ENCODE measurements at regions not wholly inside any gene's neighbourhood (a gene's known extent, or its start where the extent isn't known, plus 50 kb on each side); places are given as distances from the start of the nearest gene placed in this dataset.

GRCh38 chr11:25650319-25650718, 681.6 kb upstream of the ANO3 start:
- TF ChIP-seq CTCF (conservative IDR thresholded peaks at IDR 0.05; ENCODE audit: low read depth in 2 of 2) (no peak), POLR2AphosphoS5 (IDR thresholded peaks at IDR 0.05; ENCODE audit: low read depth) (no peak), EZH2 (IDR thresholded peaks at IDR 0.05; ENCODE audit: low read depth, unreplicated experiment) (no peak), EZH2phosphoT487 (IDR thresholded peaks at IDR 0.05; ENCODE audit: unreplicated experiment) (no peak), ZNF462 (CRISPR knock-in tag; IDR thresholded peaks at IDR 0.05) (no peak), NANOG (IDR thresholded peaks at IDR 0.05; ENCODE audit: borderline replicate concordance) (no peak), ZNF114 (CRISPR knock-in tag; IDR thresholded peaks at IDR 0.05) (no peak)
- TF ChIP-seq, protein P1, sequence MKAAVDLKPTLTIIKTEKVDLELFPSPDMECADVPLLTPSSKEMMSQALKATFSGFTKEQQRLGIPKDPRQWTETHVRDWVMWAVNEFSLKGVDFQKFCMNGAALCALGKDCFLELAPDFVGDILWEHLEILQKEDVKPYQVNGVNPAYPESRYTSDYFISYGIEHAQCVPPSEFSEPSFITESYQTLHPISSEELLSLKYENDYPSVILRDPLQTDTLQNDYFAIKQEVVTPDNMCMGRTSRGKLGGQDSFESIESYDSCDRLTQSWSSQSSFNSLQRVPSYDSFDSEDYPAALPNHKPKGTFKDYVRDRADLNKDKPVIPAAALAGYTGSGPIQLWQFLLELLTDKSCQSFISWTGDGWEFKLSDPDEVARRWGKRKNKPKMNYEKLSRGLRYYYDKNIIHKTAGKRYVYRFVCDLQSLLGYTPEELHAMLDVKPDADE (IDR thresholded peaks at IDR 0.05) = no peak
- TF ChIP-seq, protein P2, sequence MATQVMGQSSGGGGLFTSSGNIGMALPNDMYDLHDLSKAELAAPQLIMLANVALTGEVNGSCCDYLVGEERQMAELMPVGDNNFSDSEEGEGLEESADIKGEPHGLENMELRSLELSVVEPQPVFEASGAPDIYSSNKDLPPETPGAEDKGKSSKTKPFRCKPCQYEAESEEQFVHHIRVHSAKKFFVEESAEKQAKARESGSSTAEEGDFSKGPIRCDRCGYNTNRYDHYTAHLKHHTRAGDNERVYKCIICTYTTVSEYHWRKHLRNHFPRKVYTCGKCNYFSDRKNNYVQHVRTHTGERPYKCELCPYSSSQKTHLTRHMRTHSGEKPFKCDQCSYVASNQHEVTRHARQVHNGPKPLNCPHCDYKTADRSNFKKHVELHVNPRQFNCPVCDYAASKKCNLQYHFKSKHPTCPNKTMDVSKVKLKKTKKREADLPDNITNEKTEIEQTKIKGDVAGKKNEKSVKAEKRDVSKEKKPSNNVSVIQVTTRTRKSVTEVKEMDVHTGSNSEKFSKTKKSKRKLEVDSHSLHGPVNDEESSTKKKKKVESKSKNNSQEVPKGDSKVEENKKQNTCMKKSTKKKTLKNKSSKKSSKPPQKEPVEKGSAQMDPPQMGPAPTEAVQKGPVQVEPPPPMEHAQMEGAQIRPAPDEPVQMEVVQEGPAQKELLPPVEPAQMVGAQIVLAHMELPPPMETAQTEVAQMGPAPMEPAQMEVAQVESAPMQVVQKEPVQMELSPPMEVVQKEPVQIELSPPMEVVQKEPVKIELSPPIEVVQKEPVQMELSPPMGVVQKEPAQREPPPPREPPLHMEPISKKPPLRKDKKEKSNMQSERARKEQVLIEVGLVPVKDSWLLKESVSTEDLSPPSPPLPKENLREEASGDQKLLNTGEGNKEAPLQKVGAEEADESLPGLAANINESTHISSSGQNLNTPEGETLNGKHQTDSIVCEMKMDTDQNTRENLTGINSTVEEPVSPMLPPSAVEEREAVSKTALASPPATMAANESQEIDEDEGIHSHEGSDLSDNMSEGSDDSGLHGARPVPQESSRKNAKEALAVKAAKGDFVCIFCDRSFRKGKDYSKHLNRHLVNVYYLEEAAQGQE (IDR thresholded peaks at IDR 0.05; ENCODE audit: unreplicated experiment) = no peak

Data from GM23338 (cell line).